GM23338 (cell line): ENCODE measurements at regions not wholly inside any gene's neighbourhood (a gene's known extent, or its start where the extent isn't known, plus 50 kb on each side); places are given as distances from the start of the nearest gene placed in this dataset.

ENCODE experiments used
- ATAC-seq: fragments of 200-7000 bp; cut with Tn5 transposase; 3 replicates; pipeline ENCODE4 v1.9.1; 2020
- DNase-seq: peaks from one replicate; pipeline ENCODE4 v3.0.0-alpha.2; 2015; ENCODE audit warnings: low spot score
- H2AFZ ChIP-seq: fragments of 200-600 bp; sonication (generic); 2 replicates; pipeline ENCODE4 v1.8.0; 2016; ENCODE audit warnings: antibody characterized with exemption, mild to moderate bottlenecking, moderate library complexity
- H3F3A ChIP-seq: fragments of 200-600 bp; sonication (generic); replicated peaks from 2 replicates; pipeline ENCODE4 v1.8.0; 2017; ENCODE audit warnings: antibody characterized with exemption, mixed run types, low read depth
- H3K27ac ChIP-seq: fragments of 200-600 bp; sonication (generic); 2 replicates; pipeline ENCODE4 v1.6.1; 2016; ENCODE audit warnings: low read depth
- H3K27me3 ChIP-seq: fragments of 200-600 bp; sonication (generic); 2 replicates; pipeline ENCODE4 v1.8.0; 2016; ENCODE audit warnings: mild to moderate bottlenecking, mixed run types, moderate library complexity; ENCODE audit not compliant: insufficient read depth
- H3K36me3 ChIP-seq: fragments of 200-600 bp; sonication (generic); 2 replicates; pipeline ENCODE4 v1.8.0; 2016; ENCODE audit warnings: mild to moderate bottlenecking; ENCODE audit not compliant: insufficient read depth
- H3K4me1 ChIP-seq: fragments of 200-600 bp; sonication (generic); 2 replicates; pipeline ENCODE4 v1.8.0; 2016; ENCODE audit warnings: mild to moderate bottlenecking, moderate library complexity; ENCODE audit not compliant: insufficient read depth
- H3K4me2 ChIP-seq: fragments of 200-600 bp; sonication (generic); 2 replicates; pipeline ENCODE4 v1.7.1; 2017; ENCODE audit warnings: mixed run types
- H3K4me3 ChIP-seq: fragments of 200-600 bp; sonication (generic); 2 replicates; pipeline ENCODE4 v1.6.1; 2016; ENCODE audit warnings: mixed run types
- H3K79me2 ChIP-seq: fragments of 200-600 bp; sonication (generic); replicated peaks from 2 replicates; pipeline ENCODE4 v1.8.0; 2017; ENCODE audit warnings: mild to moderate bottlenecking; ENCODE audit not compliant: insufficient read depth
- H3K9me2 ChIP-seq: fragments of 200-600 bp; sonication (generic); 2 replicates; pipeline ENCODE4 v1.8.0; 2017; ENCODE audit not compliant: insufficient read depth
- H4K20me1 ChIP-seq: fragments of 200-600 bp; sonication (generic); replicated peaks from 2 replicates; pipeline ENCODE4 v1.8.0; 2017; ENCODE audit warnings: mild to moderate bottlenecking; ENCODE audit not compliant: insufficient read depth
- H3K27ac Mint-ChIP-seq: 2 replicates; pipeline ENCODE4 v1.8.0; 2020; ENCODE audit warnings: inconsistent platforms, mild to moderate bottlenecking, moderate library complexity, mixed read lengths
- H3K27me3 Mint-ChIP-seq: 3 replicates; pipeline ENCODE4 v1.8.0; 2022; ENCODE audit warnings: low read depth, mild to moderate bottlenecking, moderate library complexity, mixed read lengths, inconsistent platforms; ENCODE audit not compliant: insufficient read depth, poor library complexity
- H3K36me3 Mint-ChIP-seq: 3 replicates; pipeline ENCODE4 v1.8.0; 2021; ENCODE audit warnings: low read depth, mild to moderate bottlenecking, inconsistent platforms, moderate library complexity, mixed read lengths
- H3K4me1 Mint-ChIP-seq: 3 replicates; pipeline ENCODE4 v1.8.0; 2020; ENCODE audit warnings: mild to moderate bottlenecking, inconsistent platforms, mixed read lengths
- H3K4me3 Mint-ChIP-seq: 3 replicates; pipeline ENCODE4 v1.8.0; 2021; ENCODE audit warnings: moderate library complexity, mild to moderate bottlenecking, inconsistent platforms, mixed read lengths
- H3K9me3 Mint-ChIP-seq: 3 replicates; pipeline ENCODE4 v1.8.0; 2020; ENCODE audit warnings: moderate library complexity, mild to moderate bottlenecking, inconsistent platforms, mixed read lengths
- CREB1 ChIP-seq: fragments of 250-450 bp; sonication (Bioruptor Pico); IDR thresholded peaks from 2 replicates; pipeline ENCODE4 v1.5.0; 2020; ENCODE audit warnings: low read depth, mild to moderate bottlenecking, moderate library complexity
- EZH2 ChIP-seq: fragments of 200-600 bp; sonication (generic); IDR thresholded peaks from one replicate; pipeline ENCODE4 v1.8.0; 2017; ENCODE audit warnings: antibody characterized with exemption, mild to moderate bottlenecking, low read depth; ENCODE audit not compliant: unreplicated experiment
- EZH2phosphoT487 ChIP-seq: fragments of 200-600 bp; sonication (generic); IDR thresholded peaks from one replicate; pipeline ENCODE4 v1.8.1; 2018; ENCODE audit warnings: antibody characterized with exemption; ENCODE audit not compliant: unreplicated experiment
- JUNB ChIP-seq: IDR thresholded peaks from one replicate; pipeline ENCODE4 v1.6.1; 2016; ENCODE audit warnings: antibody characterized with exemption; ENCODE audit not compliant: unreplicated experiment
- NANOG ChIP-seq: IDR thresholded peaks from 2 replicates; pipeline ENCODE4 v1.6.1; 2016; ENCODE audit warnings: antibody characterized with exemption, borderline replicate concordance
- POLR2AphosphoS5 ChIP-seq: IDR thresholded peaks from 2 replicates; pipeline ENCODE4 v1.6.1; 2016; ENCODE audit warnings: antibody characterized with exemption, low read depth
- STAT1 ChIP-seq: IDR thresholded peaks from one replicate; pipeline ENCODE4 v1.6.1; 2016; ENCODE audit warnings: antibody characterized with exemption; ENCODE audit not compliant: unreplicated experiment
- ZNF114 ChIP-seq: fragments of 250-450 bp; sonication (Bioruptor Pico); IDR thresholded peaks from 2 replicates; pipeline ENCODE4 v1.5.0; 2020; ENCODE audit warnings: mild to moderate bottlenecking, moderate library complexity
- ZNF331 ChIP-seq: fragments of 250-450 bp; sonication (Bioruptor Pico); IDR thresholded peaks from 2 replicates; pipeline ENCODE4 v1.5.0; 2020; ENCODE audit warnings: low read depth, mild to moderate bottlenecking, moderate library complexity
- TF ChIP-seq, protein P1 (sequence below): fragments of 250-450 bp; sonication (Bioruptor Pico); IDR thresholded peaks from 2 replicates; pipeline ENCODE4 v1.5.0; 2020; ENCODE audit warnings: mild to moderate bottlenecking, moderate library complexity
- TF ChIP-seq, protein P2 (sequence below): IDR thresholded peaks from 2 replicates; pipeline ENCODE4 v1.6.1; 2016; ENCODE audit warnings: antibody characterized with exemption

DNA sequence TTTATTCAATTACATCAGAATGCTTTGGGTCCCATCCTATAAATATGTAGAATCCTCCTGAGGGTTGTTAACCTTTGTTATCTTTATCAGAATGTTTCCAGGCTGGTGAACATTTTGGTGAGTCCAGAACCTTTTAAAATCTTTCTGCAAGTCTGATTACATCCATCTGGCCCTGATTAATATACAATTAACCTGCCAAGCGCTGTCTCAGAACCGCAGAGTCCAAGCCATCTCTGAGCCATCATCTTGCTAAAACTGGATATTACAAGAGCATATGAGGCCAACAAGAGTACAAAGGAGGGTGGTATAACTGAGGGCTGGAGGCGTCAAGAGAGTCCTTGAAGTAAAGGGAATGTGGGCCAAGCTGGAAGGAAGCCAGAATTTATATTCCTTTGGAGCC lies 88.6 kb upstream of the ZC3H11B start:
- H4K20me1 ChIP-seq, result no peaks in the 10 kb centered on the region
- H3K9me3 Mint-ChIP-seq, result peaks cover 3% of the 10 kb centered on the region; the same call in 1 of the 3 replicates
- DNase-seq, result no peak

More for the DNA sequence above, 88.6 kb upstream of the ZC3H11B start:
- H3K4me1 Mint-ChIP-seq, result no peaks in the 10 kb centered on the region
- Histone ChIP-seq H3K4me3 (no peak overlapping the region), H3K4me2 (no peak overlapping the region), H3K4me1 (no peaks in the 10 kb centered on the region), H3F3A (no peaks in the 10 kb centered on the region), H3K36me3 (no peaks in the 10 kb centered on the region), H3K27ac (no peak overlapping the region), H3K79me2 (no peaks in the 10 kb centered on the region), H3K9me2 (no peaks in the 10 kb centered on the region), H2AFZ (no peak overlapping the region), H3K27me3 (no peaks in the 10 kb centered on the region)
- no peak for ATAC-seq
- TF ChIP-seq POLR2AphosphoS5 (no peak), NANOG (no peak), ZNF114 (CRISPR knock-in tag) (no peak), ZNF331 (CRISPR knock-in tag) (no peak), EZH2phosphoT487 (no peak), JUNB (no peak), STAT1 (no peak), EZH2 (no peak), CREB1 (no peak)
- TF ChIP-seq, protein P1, sequence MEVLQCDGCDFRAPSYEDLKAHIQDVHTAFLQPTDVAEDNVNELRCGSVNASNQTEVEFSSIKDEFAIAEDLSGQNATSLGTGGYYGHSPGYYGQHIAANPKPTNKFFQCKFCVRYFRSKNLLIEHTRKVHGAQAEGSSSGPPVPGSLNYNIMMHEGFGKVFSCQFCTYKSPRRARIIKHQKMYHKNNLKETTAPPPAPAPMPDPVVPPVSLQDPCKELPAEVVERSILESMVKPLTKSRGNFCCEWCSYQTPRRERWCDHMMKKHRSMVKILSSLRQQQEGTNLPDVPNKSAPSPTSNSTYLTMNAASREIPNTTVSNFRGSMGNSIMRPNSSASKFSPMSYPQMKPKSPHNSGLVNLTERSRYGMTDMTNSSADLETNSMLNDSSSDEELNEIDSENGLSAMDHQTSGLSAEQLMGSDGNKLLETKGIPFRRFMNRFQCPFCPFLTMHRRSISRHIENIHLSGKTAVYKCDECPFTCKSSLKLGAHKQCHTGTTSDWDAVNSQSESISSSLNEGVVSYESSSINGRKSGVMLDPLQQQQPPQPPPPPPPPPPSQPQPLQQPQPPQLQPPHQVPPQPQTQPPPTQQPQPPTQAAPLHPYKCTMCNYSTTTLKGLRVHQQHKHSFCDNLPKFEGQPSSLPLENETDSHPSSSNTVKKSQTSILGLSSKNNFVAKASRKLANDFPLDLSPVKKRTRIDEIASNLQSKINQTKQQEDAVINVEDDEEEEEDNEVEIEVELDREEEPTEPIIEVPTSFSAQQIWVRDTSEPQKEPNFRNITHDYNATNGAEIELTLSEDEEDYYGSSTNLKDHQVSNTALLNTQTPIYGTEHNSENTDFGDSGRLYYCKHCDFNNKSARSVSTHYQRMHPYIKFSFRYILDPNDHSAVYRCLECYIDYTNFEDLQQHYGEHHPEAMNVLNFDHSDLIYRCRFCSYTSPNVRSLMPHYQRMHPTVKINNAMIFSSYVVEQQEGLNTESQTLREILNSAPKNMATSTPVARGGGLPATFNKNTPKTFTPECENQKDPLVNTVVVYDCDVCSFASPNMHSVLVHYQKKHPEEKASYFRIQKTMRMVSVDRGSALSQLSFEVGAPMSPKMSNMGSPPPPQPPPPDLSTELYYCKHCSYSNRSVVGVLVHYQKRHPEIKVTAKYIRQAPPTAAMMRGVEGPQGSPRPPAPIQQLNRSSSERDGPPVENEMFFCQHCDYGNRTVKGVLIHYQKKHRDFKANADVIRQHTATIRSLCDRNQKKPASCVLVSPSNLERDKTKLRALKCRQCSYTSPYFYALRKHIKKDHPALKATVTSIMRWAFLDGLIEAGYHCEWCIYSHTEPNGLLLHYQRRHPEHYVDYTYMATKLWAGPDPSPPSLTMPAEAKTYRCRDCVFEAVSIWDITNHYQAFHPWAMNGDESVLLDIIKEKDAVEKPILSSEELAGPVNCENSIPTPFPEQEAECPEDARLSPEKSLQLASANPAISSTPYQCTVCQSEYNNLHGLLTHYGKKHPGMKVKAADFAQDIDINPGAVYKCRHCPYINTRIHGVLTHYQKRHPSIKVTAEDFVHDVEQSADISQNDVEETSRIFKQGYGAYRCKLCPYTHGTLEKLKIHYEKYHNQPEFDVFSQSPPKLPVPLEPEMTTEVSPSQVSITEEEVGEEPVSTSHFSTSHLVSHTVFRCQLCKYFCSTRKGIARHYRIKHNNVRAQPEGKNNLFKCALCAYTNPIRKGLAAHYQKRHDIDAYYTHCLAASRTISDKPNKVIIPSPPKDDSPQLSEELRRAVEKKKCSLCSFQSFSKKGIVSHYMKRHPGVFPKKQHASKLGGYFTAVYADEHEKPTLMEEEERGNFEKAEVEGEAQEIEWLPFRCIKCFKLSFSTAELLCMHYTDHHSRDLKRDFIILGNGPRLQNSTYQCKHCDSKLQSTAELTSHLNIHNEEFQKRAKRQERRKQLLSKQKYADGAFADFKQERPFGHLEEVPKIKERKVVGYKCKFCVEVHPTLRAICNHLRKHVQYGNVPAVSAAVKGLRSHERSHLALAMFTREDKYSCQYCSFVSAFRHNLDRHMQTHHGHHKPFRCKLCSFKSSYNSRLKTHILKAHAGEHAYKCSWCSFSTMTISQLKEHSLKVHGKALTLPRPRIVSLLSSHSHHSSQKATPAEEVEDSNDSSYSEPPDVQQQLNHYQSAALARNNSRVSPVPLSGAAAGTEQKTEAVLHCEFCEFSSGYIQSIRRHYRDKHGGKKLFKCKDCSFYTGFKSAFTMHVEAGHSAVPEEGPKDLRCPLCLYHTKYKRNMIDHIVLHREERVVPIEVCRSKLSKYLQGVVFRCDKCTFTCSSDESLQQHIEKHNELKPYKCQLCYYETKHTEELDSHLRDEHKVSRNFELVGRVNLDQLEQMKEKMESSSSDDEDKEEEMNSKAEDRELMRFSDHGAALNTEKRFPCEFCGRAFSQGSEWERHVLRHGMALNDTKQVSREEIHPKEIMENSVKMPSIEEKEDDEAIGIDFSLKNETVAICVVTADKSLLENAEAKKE, result no peak
- TF ChIP-seq, protein P2, sequence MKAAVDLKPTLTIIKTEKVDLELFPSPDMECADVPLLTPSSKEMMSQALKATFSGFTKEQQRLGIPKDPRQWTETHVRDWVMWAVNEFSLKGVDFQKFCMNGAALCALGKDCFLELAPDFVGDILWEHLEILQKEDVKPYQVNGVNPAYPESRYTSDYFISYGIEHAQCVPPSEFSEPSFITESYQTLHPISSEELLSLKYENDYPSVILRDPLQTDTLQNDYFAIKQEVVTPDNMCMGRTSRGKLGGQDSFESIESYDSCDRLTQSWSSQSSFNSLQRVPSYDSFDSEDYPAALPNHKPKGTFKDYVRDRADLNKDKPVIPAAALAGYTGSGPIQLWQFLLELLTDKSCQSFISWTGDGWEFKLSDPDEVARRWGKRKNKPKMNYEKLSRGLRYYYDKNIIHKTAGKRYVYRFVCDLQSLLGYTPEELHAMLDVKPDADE, result no peak
- H3K27ac Mint-ChIP-seq, result no peak overlapping the region
- no peaks in the 10 kb centered on the region for H3K36me3 Mint-ChIP-seq
- H3K27me3 Mint-ChIP-seq, result peaks cover 4% of the 10 kb centered on the region
- no peak overlapping the region for H3K4me3 Mint-ChIP-seq
